Effector memory CD4-positive, alpha-beta T cell (primary cell): ENCODE measurements at regions not wholly inside any gene's neighbourhood (a gene's known extent, or its start where the extent isn't known, plus 50 kb on each side); places are given as distances from the start of the nearest gene placed in this dataset.

ENCODE experiments used
- DNase-seq, 3 donors: peaks; one replicate each; pipeline ENCODE4 v3.0.0-alpha.2; 2020
- H3K27ac ChIP-seq: 2 replicates; pipeline ENCODE4 v1.7.0; 2013; ENCODE audit warnings: mild to moderate bottlenecking, low read length, moderate library complexity; ENCODE audit not compliant: insufficient read depth, poor library complexity, severe bottlenecking
- H3K27me3 ChIP-seq: replicated peaks from 2 replicates; pipeline ENCODE4 v1.7.0; 2013; ENCODE audit warnings: mild to moderate bottlenecking, low read length; ENCODE audit not compliant: insufficient read depth, control insufficient read depth, poor library complexity, severe bottlenecking
- H3K36me3 ChIP-seq: 2 replicates; pipeline ENCODE4 v1.7.0; 2013; ENCODE audit warnings: mild to moderate bottlenecking, low read length, moderate library complexity; ENCODE audit not compliant: control insufficient read depth, insufficient read depth
- H3K4me1 ChIP-seq: 2 replicates; pipeline ENCODE4 v1.7.0; 2013; ENCODE audit warnings: low read length, mild to moderate bottlenecking; ENCODE audit not compliant: control insufficient read depth, insufficient read depth, poor library complexity, severe bottlenecking
- H3K4me3 ChIP-seq: 2 replicates; pipeline ENCODE4 v1.7.0; 2013; ENCODE audit warnings: low read length, low read depth, mild to moderate bottlenecking; ENCODE audit not compliant: insufficient read depth, poor library complexity, severe bottlenecking
- H3K9me3 ChIP-seq: 2 replicates; pipeline ENCODE4 v1.7.0; 2013; ENCODE audit warnings: mild to moderate bottlenecking, low read length, moderate library complexity; ENCODE audit not compliant: control insufficient read depth

DNA sequence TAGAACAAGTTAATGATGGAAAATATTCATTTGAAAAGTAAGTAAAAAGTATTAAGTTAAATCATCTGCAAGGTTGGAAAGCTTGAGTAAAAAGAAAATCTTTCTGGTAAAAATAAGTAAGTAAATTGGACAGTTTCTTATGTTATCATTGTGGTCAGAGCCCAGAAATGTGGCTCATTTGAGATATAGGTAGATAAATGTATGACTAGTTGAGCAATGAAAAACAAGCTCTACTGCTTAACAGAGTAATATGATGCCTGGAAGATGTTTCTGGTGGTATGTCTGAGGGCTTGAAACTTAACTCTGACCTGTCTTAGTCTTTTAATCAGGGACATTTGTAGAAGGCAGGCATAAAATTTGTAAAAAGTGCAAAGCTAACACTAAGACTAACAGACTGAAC lies 444.0 kb downstream of the MFSD1 start:
- Histone ChIP-seq H3K27me3 (no peaks in the 10 kb centered on the region), H3K27ac (no peak overlapping the region), H3K36me3 (no peaks in the 10 kb centered on the region), H3K4me1 (no peaks in the 10 kb centered on the region), H3K4me3 (no peak overlapping the region), H3K9me3 (no peaks in the 10 kb centered on the region)
- DNase-seq, result no peak

DNA sequence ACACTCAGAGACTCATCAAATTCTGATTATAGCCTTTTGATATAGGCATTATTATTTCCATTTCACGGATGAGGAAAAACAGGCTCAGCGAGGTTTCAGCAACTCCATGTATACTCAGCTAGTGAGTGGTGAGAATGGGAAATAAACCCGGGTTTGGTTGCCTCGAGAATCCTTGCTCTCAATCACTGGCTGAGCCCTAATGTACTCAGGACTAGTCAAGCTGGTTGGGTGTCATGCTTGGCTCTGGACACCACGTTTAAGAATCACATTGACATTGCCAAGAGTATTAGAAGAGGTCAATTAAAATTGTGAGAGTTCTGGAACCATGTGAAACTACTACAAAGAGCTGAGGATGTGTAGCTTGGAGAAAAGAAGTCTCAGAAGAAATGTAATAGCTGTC lies 444.5 kb downstream of the MFSD1 start:
- Histone ChIP-seq H3K4me3 (no peak overlapping the region), H3K4me1 (no peaks in the 10 kb centered on the region), H3K36me3 (no peaks in the 10 kb centered on the region), H3K27me3 (no peaks in the 10 kb centered on the region), H3K9me3 (no peaks in the 10 kb centered on the region), H3K27ac (no peak overlapping the region)
- DNase-seq, result no peak

- no peaks in the 10 kb centered on the region for H3K36me3 ChIP-seq
- H3K9me3 ChIP-seq, result peaks cover 4% of the 10 kb centered on the region
- no peaks in the 10 kb centered on the region for H3K4me1 ChIP-seq
- H3K4me3 ChIP-seq, result no peak overlapping the region
- H3K27ac ChIP-seq, result no peak overlapping the region
- H3K27me3 ChIP-seq, result no peaks in the 10 kb centered on the region
- DNase-seq, result no peak
Measured at GRCh38 chr3:159249472-159250174, 447.8 kb downstream of the MFSD1 start.

- Histone ChIP-seq H3K36me3 (no peaks in the 10 kb centered on the region), H3K4me1 (no peaks in the 10 kb centered on the region), H3K9me3 (peaks cover 4% of the 10 kb centered on the region), H3K4me3 (no peak overlapping the region), H3K27ac (no peak overlapping the region), H3K27me3 (no peaks in the 10 kb centered on the region)
- DNase-seq, result no peak
Measured at GRCh38 chr3:159250961-159251360, 449.1 kb downstream of the MFSD1 start.

- Histone ChIP-seq H3K9me3 (peaks cover 4% of the 10 kb centered on the region), H3K27ac (no peak overlapping the region), H3K27me3 (no peaks in the 10 kb centered on the region), H3K4me1 (no peaks in the 10 kb centered on the region), H3K4me3 (no peak overlapping the region), H3K36me3 (no peaks in the 10 kb centered on the region)
- no peak for DNase-seq
Measured at GRCh38 chr3:159252274-159252673, 450.4 kb downstream of the MFSD1 start.

- Histone ChIP-seq H3K4me3 (no peak overlapping the region), H3K27me3 (no peaks in the 10 kb centered on the region), H3K36me3 (no peaks in the 10 kb centered on the region), H3K9me3 (peaks cover 4% of the 10 kb centered on the region), H3K27ac (no peak overlapping the region), H3K4me1 (no peaks in the 10 kb centered on the region)
- DNase-seq, result no peak
Measured at GRCh38 chr3:159252772-159253384, 451.0 kb downstream of the MFSD1 start.

- no peak overlapping the region for H3K27ac ChIP-seq
- H3K27me3 ChIP-seq, result no peaks in the 10 kb centered on the region
- no peaks in the 10 kb centered on the region for H3K36me3 ChIP-seq
- no peak for DNase-seq
- no peaks in the 10 kb centered on the region for H3K4me1 ChIP-seq
- peaks cover 4% of the 10 kb centered on the region for H3K9me3 ChIP-seq
- H3K4me3 ChIP-seq, result no peak overlapping the region
Measured at GRCh38 chr3:159253860-159254259, 452.0 kb downstream of the MFSD1 start.

- H3K27me3 ChIP-seq, result no peaks in the 10 kb centered on the region
- H3K27ac ChIP-seq, result no peak overlapping the region
- H3K36me3 ChIP-seq, result no peaks in the 10 kb centered on the region
- H3K4me1 ChIP-seq, result no peaks in the 10 kb centered on the region
- DNase-seq, result no peak
- peaks cover under 1% of the 10 kb centered on the region for H3K9me3 ChIP-seq
- H3K4me3 ChIP-seq, result no peak overlapping the region
Measured at GRCh38 chr3:159257954-159258353, 456.1 kb downstream of the MFSD1 start.

DNA sequence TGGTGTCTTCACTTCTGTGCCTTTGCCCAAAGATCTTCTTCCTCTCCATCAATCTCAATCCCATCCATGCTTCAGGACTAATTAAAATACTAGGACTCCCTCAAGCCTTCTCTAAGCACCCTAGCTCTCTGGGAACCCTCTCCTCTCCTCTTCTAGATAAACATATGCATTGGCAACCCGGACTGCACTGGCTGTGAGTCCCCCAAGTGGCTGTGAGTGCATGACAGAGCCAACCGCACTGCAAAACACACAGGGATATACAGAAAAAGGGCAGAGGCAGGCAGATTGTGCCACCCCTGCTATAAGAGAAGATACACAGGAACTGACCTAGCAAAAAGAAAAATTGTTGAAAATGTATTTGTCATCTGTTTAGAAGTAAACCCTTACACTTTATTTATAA lies 457.1 kb downstream of the MFSD1 start:
- Histone ChIP-seq H3K27me3 (no peaks in the 10 kb centered on the region), H3K4me3 (no peak overlapping the region), H3K36me3 (no peaks in the 10 kb centered on the region), H3K4me1 (no peaks in the 10 kb centered on the region), H3K9me3 (no peaks in the 10 kb centered on the region), H3K27ac (no peak overlapping the region)
- DNase-seq, result no peak

GRCh38 chr3:159260049-159260662 lies 458.3 kb downstream of the MFSD1 start:
- no peak overlapping the region for H3K27ac ChIP-seq
- H3K36me3 ChIP-seq, result no peaks in the 10 kb centered on the region
- no peaks in the 10 kb centered on the region for H3K4me1 ChIP-seq
- no peak overlapping the region for H3K4me3 ChIP-seq
- H3K9me3 ChIP-seq, result no peaks in the 10 kb centered on the region
- no peak for DNase-seq
- no peaks in the 10 kb centered on the region for H3K27me3 ChIP-seq
